B cell (primary cell): ENCODE measurements at regions not wholly inside any gene's neighbourhood (a gene's known extent, or its start where the extent isn't known, plus 50 kb on each side); places are given as distances from the start of the nearest gene placed in this dataset.

ENCODE experiments used
- CTCF ChIP-seq: fragments of 200-600 bp; IDR thresholded peaks from one replicate; pipeline ENCODE4 v1.8.0; 2022; ENCODE audit warnings: antibody characterized with exemption, mild to moderate bottlenecking
- EZH2 ChIP-seq: IDR thresholded peaks from 2 replicates; pipeline ENCODE4 v1.6.1; 2012; ENCODE audit warnings: borderline replicate concordance, low read depth, mild to moderate bottlenecking, moderate library complexity, low read length; ENCODE audit not compliant: insufficient read depth, poor library complexity, severe bottlenecking

- TF ChIP-seq CTCF: no peak
- no peak for TF ChIP-seq EZH2
These were observed 143.6 kb upstream of the SYT13 start for GRCh38 chr11:45429719-45430118.
